Activated naive CD8-positive, alpha-beta T cell treated with anti-CD3 and anti-CD28 coated beads for 36 hours (primary cell): ENCODE measurements at regions not wholly inside any gene's neighbourhood (a gene's known extent, or its start where the extent isn't known, plus 50 kb on each side); places are given as distances from the start of the nearest gene placed in this dataset.

Experiments used
- DNase-seq: peaks from one replicate; pipeline ENCODE4 v3.0.0; 2021
- H3K27ac Mint-ChIP-seq: one replicate; pipeline ENCODE4 v1.8.0; 2022; ENCODE audit warnings: mild to moderate bottlenecking, moderate library complexity, mixed read lengths
- H3K27me3 Mint-ChIP-seq: one replicate; pipeline ENCODE4 v1.8.0; 2022; ENCODE audit warnings: mild to moderate bottlenecking, mixed read lengths
- H3K36me3 Mint-ChIP-seq: one replicate; pipeline ENCODE4 v1.8.0; 2021; ENCODE audit warnings: mild to moderate bottlenecking, mixed read lengths
- H3K4me1 Mint-ChIP-seq: one replicate; pipeline ENCODE4 v1.8.0; 2021; ENCODE audit warnings: mixed read lengths
- H3K4me3 Mint-ChIP-seq: one replicate; pipeline ENCODE4 v1.8.0; 2022; ENCODE audit warnings: mild to moderate bottlenecking, moderate library complexity, mixed read lengths
- H3K9me3 Mint-ChIP-seq: one replicate; pipeline ENCODE4 v1.8.0; 2022; ENCODE audit warnings: mixed read lengths

DNA sequence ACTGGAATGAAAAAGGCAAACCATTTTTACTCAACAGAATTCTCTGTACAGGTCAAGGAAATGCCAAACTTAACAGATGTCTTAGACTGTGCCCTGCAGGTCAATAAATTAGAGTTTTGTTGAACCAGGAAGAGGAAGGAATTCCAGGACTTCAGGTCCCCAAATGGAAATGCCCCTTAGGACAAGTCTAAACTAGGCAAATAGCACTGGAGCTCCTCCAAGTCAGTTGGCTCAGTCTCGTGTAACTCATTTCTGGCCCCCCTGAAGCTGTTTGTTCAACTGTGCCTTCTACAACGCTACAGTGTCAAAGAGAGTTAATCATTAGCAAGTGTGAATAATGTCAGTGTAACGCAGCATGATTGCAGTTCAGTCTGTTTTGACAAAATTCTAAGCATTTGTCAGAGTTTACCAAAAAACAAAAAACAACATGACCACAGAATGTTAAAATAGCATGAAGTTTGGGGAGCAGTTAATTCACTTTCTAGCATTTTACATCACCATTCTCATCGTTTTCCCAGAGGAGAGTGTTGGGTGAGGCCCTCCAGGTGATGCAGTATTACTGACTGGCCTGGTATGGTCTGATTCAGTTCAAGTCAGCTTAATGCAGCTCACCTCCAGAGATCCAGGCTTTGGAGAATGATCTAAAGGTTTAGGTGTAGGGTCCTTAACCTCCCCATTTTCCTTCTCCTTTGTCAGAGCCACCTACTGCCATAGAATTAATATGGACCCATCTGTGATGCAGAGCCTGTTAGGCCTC, 108.1 kb downstream of the AQP4 start:
- Mint-ChIP-seq H3K27ac (no peak overlapping the region), H3K27me3 (no peaks in the 10 kb centered on the region), H3K36me3 (no peaks in the 10 kb centered on the region), H3K4me3 (no peak overlapping the region), H3K9me3 (no peaks in the 10 kb centered on the region), H3K4me1 (no peaks in the 10 kb centered on the region)
- DNase-seq = no peak

- DNase-seq = no peak
- Mint-ChIP-seq H3K4me3 (no peak overlapping the region), H3K27me3 (no peaks in the 10 kb centered on the region), H3K4me1 (no peaks in the 10 kb centered on the region), H3K36me3 (no peaks in the 10 kb centered on the region), H3K27ac (no peak overlapping the region), H3K9me3 (no peaks in the 10 kb centered on the region)
Measured at GRCh38 chr18:26756556-26756955, 109.0 kb downstream of the AQP4 start.

GRCh38 chr18:26746826-26747475, 118.6 kb downstream of the AQP4 start:
- H3K4me3 Mint-ChIP-seq = no peak overlapping the region
- H3K27ac Mint-ChIP-seq = no peak overlapping the region
- H3K36me3 Mint-ChIP-seq = no peaks in the 10 kb centered on the region
- H3K4me1 Mint-ChIP-seq = no peaks in the 10 kb centered on the region
- DNase-seq = no peak
- no peaks in the 10 kb centered on the region for H3K27me3 Mint-ChIP-seq
- H3K9me3 Mint-ChIP-seq = no peaks in the 10 kb centered on the region

DNA sequence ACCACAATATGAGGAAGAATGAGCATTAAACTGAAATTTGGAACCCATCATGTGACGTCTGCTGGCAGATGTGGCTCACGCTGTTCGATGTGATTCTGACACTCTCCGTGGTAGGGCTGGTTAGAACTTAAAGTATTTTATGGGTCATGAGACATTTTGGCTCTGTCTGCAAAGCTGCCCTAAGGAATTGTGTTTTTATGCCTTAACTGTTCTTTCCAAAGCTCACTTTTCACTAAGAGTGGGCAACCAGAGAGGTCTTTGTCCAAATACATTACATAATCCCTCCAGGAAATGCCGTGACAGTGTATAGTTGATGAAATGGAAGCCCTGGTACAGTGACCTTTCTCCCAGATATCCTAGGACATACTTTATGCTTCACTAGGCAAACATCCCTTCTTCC, 119.1 kb downstream of the AQP4 start:
- Mint-ChIP-seq H3K9me3 (no peaks in the 10 kb centered on the region), H3K27ac (no peak overlapping the region), H3K36me3 (no peaks in the 10 kb centered on the region), H3K4me3 (no peak overlapping the region), H3K27me3 (no peaks in the 10 kb centered on the region), H3K4me1 (no peaks in the 10 kb centered on the region)
- no peak for DNase-seq

GRCh38 chr18:26745288-26746181, 120.0 kb downstream of the AQP4 start:
- H3K27ac Mint-ChIP-seq = no peak overlapping the region
- no peaks in the 10 kb centered on the region for H3K4me1 Mint-ChIP-seq
- H3K9me3 Mint-ChIP-seq = no peaks in the 10 kb centered on the region
- no peaks in the 10 kb centered on the region for H3K36me3 Mint-ChIP-seq
- H3K4me3 Mint-ChIP-seq = no peak overlapping the region
- no peaks in the 10 kb centered on the region for H3K27me3 Mint-ChIP-seq
- DNase-seq = no peak

GRCh38 chr18:26741758-26742157, 123.7 kb downstream of the AQP4 start:
- Mint-ChIP-seq H3K9me3 (no peaks in the 10 kb centered on the region), H3K36me3 (no peaks in the 10 kb centered on the region), H3K27ac (no peak overlapping the region), H3K4me1 (no peaks in the 10 kb centered on the region), H3K4me3 (no peak overlapping the region), H3K27me3 (no peaks in the 10 kb centered on the region)
- no peak for DNase-seq

DNA sequence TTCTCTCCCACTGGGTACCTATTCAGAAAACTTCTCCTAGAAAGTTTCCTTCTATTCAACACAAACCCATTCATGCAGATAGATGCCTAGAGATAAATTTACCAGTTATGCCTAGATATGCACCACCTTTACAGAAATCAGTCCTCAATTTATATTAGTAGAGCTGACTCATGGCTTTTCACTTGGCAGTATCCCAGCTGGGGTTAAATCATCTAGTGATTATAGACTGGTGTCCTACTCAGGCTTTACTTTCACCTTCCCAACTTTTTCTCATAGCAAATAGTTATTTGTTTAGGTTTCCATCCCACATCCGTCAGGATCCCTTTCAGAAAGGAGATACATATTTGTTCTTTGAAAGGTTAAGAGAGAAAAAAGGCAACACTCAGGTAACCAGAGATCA, 124.5 kb downstream of the AQP4 start:
- H3K36me3 Mint-ChIP-seq = no peaks in the 10 kb centered on the region
- H3K27ac Mint-ChIP-seq = no peak overlapping the region
- DNase-seq = no peak
- no peaks in the 10 kb centered on the region for H3K9me3 Mint-ChIP-seq
- H3K4me3 Mint-ChIP-seq = no peak overlapping the region
- H3K27me3 Mint-ChIP-seq = no peaks in the 10 kb centered on the region
- no peaks in the 10 kb centered on the region for H3K4me1 Mint-ChIP-seq

GRCh38 chr18:26740396-26740795, 125.1 kb downstream of the AQP4 start:
- no peaks in the 10 kb centered on the region for H3K9me3 Mint-ChIP-seq
- no peaks in the 10 kb centered on the region for H3K27me3 Mint-ChIP-seq
- no peak for DNase-seq
- H3K27ac Mint-ChIP-seq = no peak overlapping the region
- no peaks in the 10 kb centered on the region for H3K36me3 Mint-ChIP-seq
- no peak overlapping the region for H3K4me3 Mint-ChIP-seq
- no peaks in the 10 kb centered on the region for H3K4me1 Mint-ChIP-seq

DNA sequence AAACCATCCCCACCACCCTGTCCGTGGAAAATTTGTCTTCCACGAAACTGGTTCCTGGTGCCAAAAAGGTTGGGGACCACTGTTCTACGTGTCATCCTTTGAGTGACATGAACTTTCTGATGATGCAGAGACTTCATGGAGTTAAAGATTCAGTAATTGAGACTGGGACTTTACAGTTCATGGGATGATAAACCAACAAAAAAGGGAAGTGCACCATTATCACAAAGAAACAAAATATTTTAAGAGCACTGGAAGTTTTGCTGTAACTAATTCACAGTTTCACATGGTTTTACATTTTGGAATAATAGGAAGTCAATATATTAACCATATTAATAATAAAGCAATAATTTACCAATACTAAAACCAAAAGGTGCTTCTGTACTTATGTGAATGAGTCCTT, 126.8 kb downstream of the AQP4 start:
- Mint-ChIP-seq H3K9me3 (no peaks in the 10 kb centered on the region), H3K36me3 (no peaks in the 10 kb centered on the region), H3K4me1 (no peaks in the 10 kb centered on the region), H3K4me3 (no peak overlapping the region), H3K27ac (no peak overlapping the region), H3K27me3 (no peaks in the 10 kb centered on the region)
- DNase-seq = no peak

GRCh38 chr18:26736301-26736700, 129.2 kb downstream of the AQP4 start:
- Mint-ChIP-seq H3K4me1 (no peaks in the 10 kb centered on the region), H3K9me3 (no peaks in the 10 kb centered on the region), H3K27me3 (no peaks in the 10 kb centered on the region), H3K36me3 (no peaks in the 10 kb centered on the region), H3K4me3 (no peak overlapping the region), H3K27ac (no peak overlapping the region)
- no peak for DNase-seq

- no peaks in the 10 kb centered on the region for H3K36me3 Mint-ChIP-seq
- no peaks in the 10 kb centered on the region for H3K27me3 Mint-ChIP-seq
- no peak overlapping the region for H3K27ac Mint-ChIP-seq
- no peak overlapping the region for H3K4me3 Mint-ChIP-seq
- no peaks in the 10 kb centered on the region for H3K4me1 Mint-ChIP-seq
- DNase-seq = no peak
- no peaks in the 10 kb centered on the region for H3K9me3 Mint-ChIP-seq
Measured at GRCh38 chr18:26734760-26735159, 130.7 kb downstream of the AQP4 start.

GRCh38 chr18:26729449-26729848, 136.1 kb downstream of the AQP4 start:
- Mint-ChIP-seq H3K27me3 (no peaks in the 10 kb centered on the region), H3K9me3 (no peaks in the 10 kb centered on the region), H3K4me3 (no peak overlapping the region), H3K4me1 (no peaks in the 10 kb centered on the region), H3K27ac (no peak overlapping the region), H3K36me3 (no peaks in the 10 kb centered on the region)
- no peak for DNase-seq

GRCh38 chr18:26729008-26729407, 136.5 kb downstream of the AQP4 start:
- Mint-ChIP-seq H3K4me3 (no peak overlapping the region), H3K27ac (no peak overlapping the region), H3K36me3 (no peaks in the 10 kb centered on the region), H3K4me1 (no peaks in the 10 kb centered on the region), H3K9me3 (no peaks in the 10 kb centered on the region), H3K27me3 (no peaks in the 10 kb centered on the region)
- DNase-seq = no peak

DNA sequence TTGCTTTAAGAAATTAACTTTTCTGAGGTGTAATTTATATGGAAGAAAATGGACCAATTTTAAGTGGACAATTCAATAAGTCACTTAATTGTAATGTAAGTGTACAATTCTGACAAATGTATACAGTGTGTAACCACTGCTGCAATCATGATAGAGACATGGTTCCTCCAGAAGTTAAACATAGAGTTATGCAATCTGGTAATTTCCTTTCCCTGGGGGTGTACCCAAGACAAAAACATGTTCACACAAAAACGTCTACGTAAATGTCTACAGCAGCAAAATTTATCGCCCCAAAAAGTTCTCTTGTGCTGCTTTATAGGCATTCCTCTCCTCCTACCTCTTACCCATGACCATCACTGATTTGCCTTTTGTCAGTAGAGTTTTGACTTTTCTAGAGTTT, 141.5 kb downstream of the AQP4 start:
- Mint-ChIP-seq H3K9me3 (no peaks in the 10 kb centered on the region), H3K27ac (no peak overlapping the region), H3K4me1 (no peaks in the 10 kb centered on the region), H3K36me3 (no peaks in the 10 kb centered on the region), H3K27me3 (peaks cover 5% of the 10 kb centered on the region), H3K4me3 (no peak overlapping the region)
- DNase-seq = no peak

- Mint-ChIP-seq H3K9me3 (no peaks in the 10 kb centered on the region), H3K4me1 (no peaks in the 10 kb centered on the region), H3K27ac (no peak overlapping the region), H3K36me3 (no peaks in the 10 kb centered on the region), H3K4me3 (no peak overlapping the region), H3K27me3 (peaks cover 9% of the 10 kb centered on the region)
- no peak for DNase-seq
Measured at GRCh38 chr18:26722565-26722931, 143.0 kb downstream of the AQP4 start.
